ENCODE measurements at regions not wholly inside any gene's neighbourhood (a gene's known extent, or its start where the extent isn't known, plus 50 kb on each side); places are given as distances from the start of the nearest gene placed in this dataset.
A peak's percentile ranks its signal among the peaks of the same experiment; 100 is the strongest.

DNA sequence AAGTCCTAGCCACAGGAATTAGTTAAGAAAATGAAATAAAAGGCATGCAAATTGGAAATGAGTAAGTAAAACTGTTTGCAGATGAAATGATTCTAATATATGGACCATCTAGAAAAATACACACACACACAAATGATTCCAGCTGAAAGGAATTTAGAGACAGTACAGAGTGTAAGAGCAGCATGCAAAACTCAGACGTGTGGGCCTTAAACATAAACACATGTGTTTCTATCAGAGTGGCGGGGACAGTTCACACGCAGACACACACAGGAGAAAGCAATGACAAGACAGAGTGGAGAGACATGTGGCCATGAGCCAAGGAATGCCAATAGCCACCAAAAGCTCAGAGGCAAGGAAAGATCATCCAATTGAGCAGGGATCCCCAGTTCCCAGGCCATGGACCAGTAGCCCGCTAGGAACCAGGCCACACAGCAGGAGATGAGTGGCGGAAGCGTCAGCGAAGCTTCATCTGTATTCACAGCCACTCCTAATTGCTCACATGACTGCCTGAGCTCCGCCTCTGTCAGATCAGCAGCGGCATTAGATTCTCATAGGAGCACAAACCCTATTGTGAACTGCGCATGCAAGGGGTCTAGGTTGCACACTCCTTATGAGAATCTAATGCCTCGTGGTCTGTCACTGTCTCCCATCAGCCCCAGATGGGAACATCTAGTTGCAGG is 155.4 kb downstream of the ARL4C start:
- TF ChIP-seq, protein P1, sequence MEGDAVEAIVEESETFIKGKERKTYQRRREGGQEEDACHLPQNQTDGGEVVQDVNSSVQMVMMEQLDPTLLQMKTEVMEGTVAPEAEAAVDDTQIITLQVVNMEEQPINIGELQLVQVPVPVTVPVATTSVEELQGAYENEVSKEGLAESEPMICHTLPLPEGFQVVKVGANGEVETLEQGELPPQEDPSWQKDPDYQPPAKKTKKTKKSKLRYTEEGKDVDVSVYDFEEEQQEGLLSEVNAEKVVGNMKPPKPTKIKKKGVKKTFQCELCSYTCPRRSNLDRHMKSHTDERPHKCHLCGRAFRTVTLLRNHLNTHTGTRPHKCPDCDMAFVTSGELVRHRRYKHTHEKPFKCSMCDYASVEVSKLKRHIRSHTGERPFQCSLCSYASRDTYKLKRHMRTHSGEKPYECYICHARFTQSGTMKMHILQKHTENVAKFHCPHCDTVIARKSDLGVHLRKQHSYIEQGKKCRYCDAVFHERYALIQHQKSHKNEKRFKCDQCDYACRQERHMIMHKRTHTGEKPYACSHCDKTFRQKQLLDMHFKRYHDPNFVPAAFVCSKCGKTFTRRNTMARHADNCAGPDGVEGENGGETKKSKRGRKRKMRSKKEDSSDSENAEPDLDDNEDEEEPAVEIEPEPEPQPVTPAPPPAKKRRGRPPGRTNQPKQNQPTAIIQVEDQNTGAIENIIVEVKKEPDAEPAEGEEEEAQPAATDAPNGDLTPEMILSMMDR (IDR thresholded peaks at IDR 0.05), result no peak
- H3K27ac ChIP-seq, result no peak overlapping the region
- H3K4me3 ChIP-seq, result no peak overlapping the region
- DNase-seq (ENCODE audit: low spot score), result no peak

DNA sequence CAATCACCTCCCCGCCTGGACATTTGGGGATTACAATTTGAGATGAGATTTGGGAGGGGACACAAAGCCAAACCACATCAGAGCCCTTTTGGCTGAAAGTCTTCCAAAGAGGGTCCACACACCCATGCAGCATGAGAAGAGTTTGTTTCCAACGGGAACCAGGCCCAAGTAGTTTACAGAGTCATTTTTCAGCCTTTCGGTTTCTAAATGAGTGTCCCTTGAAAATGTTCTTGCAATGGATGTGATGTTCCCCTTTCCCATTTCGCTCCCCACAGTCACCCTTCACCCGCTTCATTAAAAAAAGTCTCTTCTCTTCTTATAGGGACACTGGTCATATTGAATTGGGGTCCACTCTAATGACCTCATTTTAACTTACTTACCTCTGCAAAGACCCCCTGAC is 157.4 kb downstream of the ARL4C start:
- TF ChIP-seq, protein P1 (IDR thresholded peaks at IDR 0.05), result no peak

DNA sequence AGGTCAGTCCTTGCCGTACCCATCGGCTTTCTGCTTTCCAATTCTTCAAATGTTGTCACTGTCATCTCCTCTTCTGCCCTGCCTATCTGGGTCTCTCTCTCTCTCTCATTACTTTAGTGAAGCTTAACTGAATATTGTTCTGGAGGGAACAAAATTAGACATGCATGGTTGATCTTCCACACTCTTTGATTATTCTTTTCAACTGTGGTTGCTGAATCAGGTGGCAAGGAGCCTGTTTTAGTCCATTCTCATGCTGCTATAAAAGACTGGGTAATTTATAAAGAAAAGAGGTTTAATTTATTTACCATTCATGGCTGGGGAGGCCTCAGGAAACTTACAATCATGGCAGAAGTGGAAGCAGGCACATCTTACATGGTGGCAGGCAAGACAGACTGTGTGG is 157.9 kb downstream of the ARL4C start:
- Histone ChIP-seq H3K4me3 (no peak overlapping the region), H3K27ac (no peak overlapping the region)
- DNase-seq (ENCODE audit: low spot score), result no peak
- TF ChIP-seq, protein P1 (IDR thresholded peaks at IDR 0.05), result no peak

More for the DNA sequence above, 157.4 kb downstream of the ARL4C start:
- Histone ChIP-seq H3K4me3 (no peak overlapping the region), H3K27ac (no peak overlapping the region)
- no peak for DNase-seq (ENCODE audit: low spot score)

DNA sequence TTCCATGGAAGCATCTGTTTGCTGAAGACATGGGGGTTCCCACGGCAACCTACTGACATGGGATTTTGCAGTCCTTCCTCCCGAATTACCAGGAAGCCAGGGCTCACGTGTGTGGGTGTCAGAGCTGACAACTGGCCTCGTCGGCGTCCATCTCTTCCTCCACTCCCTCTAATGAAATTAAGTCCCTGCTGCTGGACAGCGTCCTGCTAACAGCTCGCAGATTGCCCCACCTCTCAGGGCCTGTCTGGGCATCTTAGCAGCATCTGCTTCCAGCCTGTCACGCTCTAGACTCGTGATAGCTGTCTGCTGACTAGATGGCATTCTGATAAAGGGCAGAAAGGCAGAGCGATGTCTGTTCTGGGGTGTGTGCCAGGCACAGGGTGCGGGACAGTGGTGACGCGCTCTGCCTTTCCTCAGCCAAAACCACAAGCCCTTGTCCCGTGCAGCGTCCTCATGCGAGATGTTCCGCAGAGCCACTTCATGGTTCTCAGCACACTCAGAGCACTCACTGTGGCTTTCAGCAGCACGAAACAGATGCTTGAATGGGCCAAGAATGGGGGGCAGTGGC is 161.1 kb downstream of the ARL4C start:
- H3K4me3 ChIP-seq, result no peak overlapping the region
- TF ChIP-seq, protein P1 (IDR thresholded peaks at IDR 0.05), result no peak
- peak overlapping the region in 1 of 2 donors; percentile 43 for H3K27ac ChIP-seq
- DNase-seq (ENCODE audit: low spot score), result no peak

DNA sequence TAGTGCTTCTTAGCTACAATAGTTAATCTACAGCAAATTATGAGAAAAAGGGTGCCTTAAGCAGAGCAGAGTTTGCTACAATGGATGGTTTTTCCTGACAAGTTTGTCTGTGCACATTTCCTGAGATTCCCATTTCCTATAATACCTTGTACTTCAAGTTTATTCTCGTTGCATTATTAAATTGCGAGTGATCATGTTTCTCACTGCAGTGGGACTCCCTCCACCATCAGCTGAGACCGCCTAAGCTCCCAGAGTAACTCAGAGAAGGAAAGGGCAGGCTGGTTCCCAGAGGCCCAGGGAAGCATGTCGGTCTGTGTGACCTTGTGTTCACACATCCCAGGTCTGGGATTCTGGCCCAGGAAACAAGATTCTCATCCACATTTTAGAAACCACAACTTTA is 162.1 kb downstream of the ARL4C start:
- no peak overlapping the region for H3K4me3 ChIP-seq
- TF ChIP-seq, protein P1 (IDR thresholded peaks at IDR 0.05), result no peak
- H3K27ac ChIP-seq, result no peak overlapping the region
- DNase-seq (ENCODE audit: low spot score), result no peak

DNA sequence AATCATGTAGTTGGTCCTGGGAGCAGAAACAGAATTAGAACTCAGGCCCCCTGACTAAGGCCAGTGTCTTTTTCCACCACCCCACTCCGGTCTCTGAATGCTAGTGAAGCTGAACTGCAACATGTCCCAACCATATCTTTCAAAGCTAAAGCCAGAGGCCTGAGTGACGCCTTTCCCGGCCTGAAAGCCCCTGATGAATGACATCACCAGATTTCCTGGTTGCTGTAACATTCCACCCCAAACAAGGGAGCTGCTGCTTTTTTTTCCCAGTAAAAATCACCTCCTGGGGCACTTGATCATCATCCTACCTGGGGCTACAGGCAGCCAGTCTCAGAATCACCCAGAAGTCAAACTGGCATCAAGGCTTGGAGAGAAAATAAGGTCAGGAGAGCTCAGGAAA is 162.7 kb downstream of the ARL4C start:
- DNase-seq (ENCODE audit: low spot score), result no peak
- TF ChIP-seq, protein P1 (IDR thresholded peaks at IDR 0.05), result no peak
- H3K4me3 ChIP-seq, result no peak overlapping the region
- H3K27ac ChIP-seq, result no peak overlapping the region
